ENCODE measurements at regions not wholly inside any gene's neighbourhood (a gene's known extent, or its start where the extent isn't known, plus 50 kb on each side); places are given as distances from the start of the nearest gene placed in this dataset.

- H3K9me3 ChIP-seq (ENCODE audit: low read depth, low read length) = no peaks in the 10 kb centered on the region
- peaks cover 9% of the 10 kb centered on the region for H3K79me2 ChIP-seq (ENCODE audit: insufficient read depth, low read length)
- peak overlapping the region; percentile 73 for H3K4me2 ChIP-seq (ENCODE audit: insufficient read depth, low read length)
- TF ChIP-seq, protein P1, sequence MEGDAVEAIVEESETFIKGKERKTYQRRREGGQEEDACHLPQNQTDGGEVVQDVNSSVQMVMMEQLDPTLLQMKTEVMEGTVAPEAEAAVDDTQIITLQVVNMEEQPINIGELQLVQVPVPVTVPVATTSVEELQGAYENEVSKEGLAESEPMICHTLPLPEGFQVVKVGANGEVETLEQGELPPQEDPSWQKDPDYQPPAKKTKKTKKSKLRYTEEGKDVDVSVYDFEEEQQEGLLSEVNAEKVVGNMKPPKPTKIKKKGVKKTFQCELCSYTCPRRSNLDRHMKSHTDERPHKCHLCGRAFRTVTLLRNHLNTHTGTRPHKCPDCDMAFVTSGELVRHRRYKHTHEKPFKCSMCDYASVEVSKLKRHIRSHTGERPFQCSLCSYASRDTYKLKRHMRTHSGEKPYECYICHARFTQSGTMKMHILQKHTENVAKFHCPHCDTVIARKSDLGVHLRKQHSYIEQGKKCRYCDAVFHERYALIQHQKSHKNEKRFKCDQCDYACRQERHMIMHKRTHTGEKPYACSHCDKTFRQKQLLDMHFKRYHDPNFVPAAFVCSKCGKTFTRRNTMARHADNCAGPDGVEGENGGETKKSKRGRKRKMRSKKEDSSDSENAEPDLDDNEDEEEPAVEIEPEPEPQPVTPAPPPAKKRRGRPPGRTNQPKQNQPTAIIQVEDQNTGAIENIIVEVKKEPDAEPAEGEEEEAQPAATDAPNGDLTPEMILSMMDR (IDR thresholded peaks at IDR 0.05; ENCODE audit: extremely low read depth, low read depth, low read length) = no peak
- no peaks in the 10 kb centered on the region for H4K20me1 ChIP-seq (ENCODE audit: insufficient read depth, low read length)
- H3K4me1 ChIP-seq (ENCODE audit: insufficient read depth, low read length) = peaks cover 82% of the 10 kb centered on the region
- DNase-seq (ENCODE audit: insufficient read length, low spot score, missing footprints) = no peak
- H3K4me3 ChIP-seq (ENCODE audit: insufficient read depth, low read length) = peak overlapping the region; percentile 15
- peak overlapping the region; percentile 54 for H2AFZ ChIP-seq (ENCODE audit: low read length)
- H3K27ac ChIP-seq (ENCODE audit: low read depth, low read length) = peak overlapping the region; percentile 98
- H3K36me3 ChIP-seq (ENCODE audit: insufficient read depth, low read length) = no peaks in the 10 kb centered on the region
- H3K27me3 ChIP-seq (ENCODE audit: insufficient read depth, low read length) = no peaks in the 10 kb centered on the region
Observed at GRCh38 chr2:55111230-55111569, 60.9 kb upstream of the RTN4 start.

DNA sequence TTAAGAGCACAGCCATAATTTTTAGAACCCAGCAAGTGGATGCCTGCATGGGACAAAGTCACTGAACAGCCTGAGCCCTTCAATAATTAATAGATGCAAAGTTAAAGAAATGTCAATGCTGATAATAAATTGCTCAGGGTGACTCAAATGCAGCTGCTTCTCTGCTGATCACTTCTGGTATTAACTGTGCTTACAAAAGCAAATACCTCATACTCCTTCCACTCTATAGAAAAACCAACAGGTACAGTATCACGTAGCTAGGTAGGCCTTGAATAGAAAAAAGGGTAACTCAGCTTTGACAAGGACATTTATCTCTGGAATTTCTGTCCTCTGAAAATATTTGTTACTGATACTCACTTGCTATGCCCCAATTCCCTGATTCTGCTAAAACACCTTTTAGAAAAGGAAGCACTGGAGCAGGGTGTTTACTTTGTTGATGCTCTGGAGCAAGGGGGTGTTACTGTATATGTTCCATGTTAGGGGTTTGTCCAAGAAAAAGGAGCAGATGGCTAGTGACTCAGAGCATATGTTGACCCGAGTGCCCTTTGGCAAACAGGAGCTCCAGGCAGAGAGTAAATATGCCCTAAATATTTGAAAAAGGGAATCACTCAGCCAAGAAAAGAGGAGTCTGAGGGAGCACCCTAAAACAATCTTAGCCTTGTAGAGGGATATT is 59.1 kb upstream of the RTN4 start:
- Histone ChIP-seq H3K27me3 (ENCODE audit: insufficient read depth, low read length) (no peaks in the 10 kb centered on the region), H3K4me1 (ENCODE audit: insufficient read depth, low read length) (peaks cover 73% of the 10 kb centered on the region), H3K79me2 (ENCODE audit: insufficient read depth, low read length) (peaks cover 9% of the 10 kb centered on the region), H3K27ac (ENCODE audit: low read depth, low read length) (peak overlapping the region; percentile 64), H3K36me3 (ENCODE audit: insufficient read depth, low read length) (no peaks in the 10 kb centered on the region), H2AFZ (ENCODE audit: low read length) (no peak overlapping the region), H3K4me3 (ENCODE audit: insufficient read depth, low read length) (no peak overlapping the region), H3K4me2 (ENCODE audit: insufficient read depth, low read length) (peak overlapping the region; percentile 34), H4K20me1 (ENCODE audit: insufficient read depth, low read length) (no peaks in the 10 kb centered on the region), H3K9me3 (ENCODE audit: low read depth, low read length) (no peaks in the 10 kb centered on the region)
- TF ChIP-seq, protein P1 (IDR thresholded peaks at IDR 0.05; ENCODE audit: extremely low read depth, low read depth, low read length) = no peak
- DNase-seq (ENCODE audit: insufficient read length, low spot score, missing footprints) = no peak

DNA sequence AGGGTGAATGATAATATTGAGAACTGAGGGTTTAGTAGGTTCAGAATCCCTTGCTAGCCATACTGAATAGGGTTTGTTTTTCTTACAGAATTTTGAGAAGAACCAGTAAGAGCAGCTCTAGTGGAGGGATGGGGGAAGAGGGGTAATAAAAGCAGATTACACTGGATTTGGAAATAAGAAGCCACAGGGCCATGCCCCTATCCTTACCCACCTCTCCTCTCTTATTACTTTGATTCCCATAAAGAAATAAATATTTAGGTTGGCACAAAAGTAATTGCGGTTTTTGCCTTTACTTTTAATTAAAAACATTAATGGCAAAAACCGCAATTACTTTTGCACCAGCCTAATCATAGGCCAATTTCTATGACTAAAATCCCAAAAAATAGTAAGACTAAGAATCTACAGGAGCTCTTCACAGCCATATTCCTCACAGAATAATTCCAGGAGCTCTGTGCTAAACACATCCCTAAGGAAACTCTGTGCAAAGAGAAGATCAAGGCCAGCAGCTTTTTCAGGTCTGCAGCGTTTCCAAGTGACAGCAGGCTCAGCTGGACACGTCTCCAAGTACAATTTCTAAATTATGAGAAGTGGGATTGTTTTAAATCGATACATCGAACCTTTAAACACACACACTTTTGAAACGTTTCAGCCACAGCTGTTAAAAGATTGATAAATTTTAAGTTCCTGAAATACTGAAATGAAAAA is 58.4 kb upstream of the RTN4 start:
- no peak overlapping the region for H3K4me3 ChIP-seq (ENCODE audit: insufficient read depth, low read length)
- peaks cover 73% of the 10 kb centered on the region for H3K4me1 ChIP-seq (ENCODE audit: insufficient read depth, low read length)
- peak overlapping the region; percentile 15 for H3K27ac ChIP-seq (ENCODE audit: low read depth, low read length)
- no peaks in the 10 kb centered on the region for H4K20me1 ChIP-seq (ENCODE audit: insufficient read depth, low read length)
- no peak for DNase-seq (ENCODE audit: insufficient read length, low spot score, missing footprints)
- H3K4me2 ChIP-seq (ENCODE audit: insufficient read depth, low read length) = no peak overlapping the region
- H3K36me3 ChIP-seq (ENCODE audit: insufficient read depth, low read length) = no peaks in the 10 kb centered on the region
- H3K9me3 ChIP-seq (ENCODE audit: low read depth, low read length) = no peaks in the 10 kb centered on the region
- no peaks in the 10 kb centered on the region for H3K27me3 ChIP-seq (ENCODE audit: insufficient read depth, low read length)
- H2AFZ ChIP-seq (ENCODE audit: low read length) = no peak overlapping the region
- peaks cover 9% of the 10 kb centered on the region for H3K79me2 ChIP-seq (ENCODE audit: insufficient read depth, low read length)
- TF ChIP-seq, protein P1 (IDR thresholded peaks at IDR 0.05; ENCODE audit: extremely low read depth, low read depth, low read length) = no peak

DNA sequence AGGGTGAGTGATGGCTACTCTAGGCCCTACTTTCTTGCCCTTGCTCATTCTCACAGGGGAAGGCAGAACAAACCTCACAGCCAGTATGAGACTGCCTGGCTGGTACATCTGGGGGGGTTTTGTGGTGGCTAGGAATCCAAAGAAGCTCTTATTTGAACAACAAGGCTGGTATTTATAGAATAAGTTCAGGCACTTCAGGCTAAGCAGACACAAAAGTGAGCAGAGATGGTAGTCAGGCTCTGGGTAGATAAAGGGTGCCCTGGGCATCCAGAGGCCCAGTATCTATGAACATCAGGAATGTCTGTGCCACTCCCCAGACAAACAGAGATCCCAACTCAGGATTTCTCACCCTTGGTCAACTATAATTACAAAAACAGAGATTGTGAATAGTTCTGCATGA is 57.2 kb upstream of the RTN4 start:
- Histone ChIP-seq H2AFZ (ENCODE audit: low read length) (peak overlapping the region; percentile 78), H3K27me3 (ENCODE audit: insufficient read depth, low read length) (no peaks in the 10 kb centered on the region), H3K27ac (ENCODE audit: low read depth, low read length) (peak overlapping the region; percentile 60), H3K79me2 (ENCODE audit: insufficient read depth, low read length) (peaks cover 8% of the 10 kb centered on the region), H3K36me3 (ENCODE audit: insufficient read depth, low read length) (no peaks in the 10 kb centered on the region), H3K4me3 (ENCODE audit: insufficient read depth, low read length) (no peak overlapping the region), H3K4me2 (ENCODE audit: insufficient read depth, low read length) (no peak overlapping the region), H3K9me3 (ENCODE audit: low read depth, low read length) (no peaks in the 10 kb centered on the region), H3K4me1 (ENCODE audit: insufficient read depth, low read length) (peaks cover 70% of the 10 kb centered on the region), H4K20me1 (ENCODE audit: insufficient read depth, low read length) (no peaks in the 10 kb centered on the region)
- no peak for DNase-seq (ENCODE audit: insufficient read length, low spot score, missing footprints)
- TF ChIP-seq, protein P1 (IDR thresholded peaks at IDR 0.05; ENCODE audit: extremely low read depth, low read depth, low read length) = no peak
